Naive thymus-derived CD8-positive, alpha-beta T cell (primary cell): ENCODE measurements at regions not wholly inside any gene's neighbourhood (a gene's known extent, or its start where the extent isn't known, plus 50 kb on each side); places are given as distances from the start of the nearest gene placed in this dataset.
"Not testable (repeated sequence)": the region's sequence is repeated elsewhere in the genome, so short reads cannot be mapped to it uniquely, and the experiment has no call there.

Experiments used
- ATAC-seq, 2 donors: fragments of 150-1000 bp; cut with Tn5 transposase in 1 of 2; sonication (Bioruptor Pico), chemical (Tn5 transposase) in 1 of 2; 1 replicate in 1 of 2; 2 replicates in 1 of 2; pipeline ENCODE4 v1.10.0; 2021; ENCODE audit warnings: mild to moderate bottlenecking in 2 of 2, moderate library complexity in 2 of 2
- POLR2A ChIA-PET: fragments of 350-600 bp; sonication (Branson Sonifier 250); formaldehyde crosslinking; loops from one replicate; lab custom pipeline; 2021; ENCODE audit warnings: antibody characterized with exemption; lab: Charles Lee
- DNase-seq, 10 donors: peaks; one replicate each; pipeline versions ENCODE4 v3.0.0 to v3.0.0-alpha.2; 2020 to 2022
- H3K27ac Mint-ChIP-seq, 10 donors: one replicate each; pipeline ENCODE4 v1.8.0; 2020 to 2022; ENCODE audit warnings: mild to moderate bottlenecking in 10 of 10, mixed read lengths in 10 of 10, moderate library complexity in 4 of 10, inconsistent platforms in 1 of 10
- H3K27me3 Mint-ChIP-seq, 5 donors: one replicate each; pipeline ENCODE4 v1.8.0; 2021 to 2022; ENCODE audit warnings: mixed read lengths in 5 of 5
- H3K36me3 Mint-ChIP-seq, 3 donors: one replicate each; pipeline ENCODE4 v1.8.0; 2020 to 2022; ENCODE audit warnings: mixed read lengths in 3 of 3, mild to moderate bottlenecking in 2 of 3, inconsistent platforms in 1 of 3
- H3K4me1 Mint-ChIP-seq, 4 donors: one replicate each; pipeline ENCODE4 v1.8.0; 2021 to 2022; ENCODE audit warnings: mixed read lengths in 4 of 4
- H3K4me3 Mint-ChIP-seq, 10 donors: one replicate each; pipeline ENCODE4 v1.8.0; 2020 to 2022; ENCODE audit warnings: mild to moderate bottlenecking in 10 of 10, mixed read lengths in 10 of 10, moderate library complexity in 6 of 10, inconsistent platforms in 1 of 10
- H3K9me3 Mint-ChIP-seq, 9 donors: one replicate each; pipeline ENCODE4 v1.8.0; 2020 to 2022; ENCODE audit warnings: mixed read lengths in 9 of 9, mild to moderate bottlenecking in 3 of 9, inconsistent platforms in 1 of 9, moderate library complexity in 1 of 9

DNA sequence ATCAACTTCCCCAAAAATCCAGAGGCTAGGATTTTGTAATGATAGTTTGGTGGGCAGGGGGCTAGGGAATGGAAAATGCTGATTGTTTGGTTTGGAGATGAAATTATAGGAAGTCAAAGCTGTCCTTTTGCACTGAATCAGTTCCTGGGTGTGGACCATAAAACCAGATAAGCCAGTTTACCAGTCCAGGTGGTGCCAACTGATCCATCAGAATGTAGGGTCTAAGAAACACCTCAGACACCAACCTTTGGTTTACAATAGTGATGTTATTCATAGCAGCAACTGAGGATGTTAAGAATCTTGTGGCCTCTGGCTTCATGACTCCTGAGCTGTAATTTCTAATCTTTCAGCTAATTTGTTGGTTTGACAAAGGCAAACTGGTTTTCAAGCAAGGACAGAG is 496.6 kb upstream of the EPHA7 start:
- POLR2A ChIA-PET, result no interaction called here

DNA sequence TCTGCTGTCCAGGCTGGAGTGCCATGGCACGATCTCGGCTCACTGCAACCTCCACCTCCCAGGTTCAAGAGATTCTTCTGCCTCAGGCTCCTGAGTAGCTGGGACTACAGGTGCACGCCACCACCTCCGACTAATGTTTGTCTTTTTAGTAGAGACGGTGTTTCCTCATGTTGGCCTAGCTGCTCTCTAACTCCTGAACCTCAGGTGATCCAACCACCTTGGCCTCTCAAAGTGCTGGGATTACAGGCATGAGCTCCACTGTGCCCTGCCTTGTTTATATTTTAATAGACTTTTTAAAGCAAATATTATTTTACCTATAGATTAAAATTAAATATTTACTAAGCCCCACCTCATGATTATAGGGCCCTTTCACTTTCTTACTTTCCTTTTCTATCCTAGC is 483.2 kb upstream of the EPHA7 start:
- no peak overlapping the region for H3K4me3 Mint-ChIP-seq
- peaks cover 0 to 31% (median 2%) of the 10 kb centered on the region in 9 donors for H3K9me3 Mint-ChIP-seq
- no peak overlapping the region for H3K27ac Mint-ChIP-seq
- no peaks in the 10 kb centered on the region for H3K27me3 Mint-ChIP-seq
- DNase-seq (no peak), ATAC-seq (no peak)
- no peaks in the 10 kb centered on the region for H3K4me1 Mint-ChIP-seq
- POLR2A ChIA-PET, result no interaction called here
- H3K36me3 Mint-ChIP-seq, result no peaks in the 10 kb centered on the region

More for the DNA sequence above, 496.6 kb upstream of the EPHA7 start:
- no peak for DNase-seq
- Mint-ChIP-seq H3K36me3 (no peaks in the 10 kb centered on the region), H3K4me3 (no peak overlapping the region), H3K27ac (no peak overlapping the region), H3K9me3 (peaks cover 1 to 20% (median 3%) of the 10 kb centered on the region in 9 donors), H3K4me1 (no peaks in the 10 kb centered on the region), H3K27me3 (no peaks in the 10 kb centered on the region)
- ATAC-seq, result no peak

- POLR2A ChIA-PET, result no interaction called here
- DNase-seq, result no peak
- H3K27ac Mint-ChIP-seq, result no peak overlapping the region
- no peaks in the 10 kb centered on the region for H3K4me1 Mint-ChIP-seq
- H3K36me3 Mint-ChIP-seq, result no peaks in the 10 kb centered on the region
- H3K4me3 Mint-ChIP-seq, result no peak overlapping the region
- no peaks in the 10 kb centered on the region for H3K27me3 Mint-ChIP-seq
- ATAC-seq, result no peak
- peaks cover 0 to 28% (median 5%) of the 10 kb centered on the region in 9 donors for H3K9me3 Mint-ChIP-seq
Observed at GRCh38 chr6:93900142-93900541, 480.8 kb upstream of the EPHA7 start.

- Mint-ChIP-seq H3K36me3 (no peaks in the 10 kb centered on the region), H3K27me3 (no peaks in the 10 kb centered on the region), H3K4me1 (no peaks in the 10 kb centered on the region), H3K27ac (no peak overlapping the region), H3K9me3 (peaks cover 0 to 27% (median 6%) of the 10 kb centered on the region in 9 donors), H3K4me3 (no peak overlapping the region)
- no peak for DNase-seq
- ATAC-seq, result no peak
- POLR2A ChIA-PET, result no interaction called here
Observed at GRCh38 chr6:93896081-93896480, 476.7 kb upstream of the EPHA7 start.

DNA sequence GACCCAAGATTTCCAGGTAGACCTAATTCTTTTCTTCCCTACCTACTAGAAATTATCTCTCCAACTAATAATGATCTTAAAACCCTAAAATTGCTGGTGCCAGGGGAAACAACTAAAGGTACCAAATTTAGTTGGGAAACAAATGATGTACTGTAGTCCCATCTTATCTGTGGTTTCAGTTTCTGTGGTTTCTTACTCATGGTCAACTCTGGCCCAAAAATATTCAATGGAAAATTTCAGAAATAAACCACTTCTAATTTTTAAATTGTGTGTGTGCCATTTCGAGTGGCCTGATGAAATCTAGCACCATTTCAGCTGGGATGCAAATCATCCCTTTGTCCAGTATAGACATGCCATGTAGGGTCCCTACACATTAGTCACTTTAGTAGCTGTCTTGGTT is 475.2 kb upstream of the EPHA7 start:
- ATAC-seq, result no peak
- no peak overlapping the region for H3K4me3 Mint-ChIP-seq
- no peaks in the 10 kb centered on the region for H3K36me3 Mint-ChIP-seq
- DNase-seq, result no peak
- no peak overlapping the region for H3K27ac Mint-ChIP-seq
- H3K4me1 Mint-ChIP-seq, result no peaks in the 10 kb centered on the region
- H3K27me3 Mint-ChIP-seq, result no peaks in the 10 kb centered on the region
- H3K9me3 Mint-ChIP-seq, result peaks cover 0 to 18% (median 6%) of the 10 kb centered on the region in 9 donors
- POLR2A ChIA-PET, result no interaction called here

DNA sequence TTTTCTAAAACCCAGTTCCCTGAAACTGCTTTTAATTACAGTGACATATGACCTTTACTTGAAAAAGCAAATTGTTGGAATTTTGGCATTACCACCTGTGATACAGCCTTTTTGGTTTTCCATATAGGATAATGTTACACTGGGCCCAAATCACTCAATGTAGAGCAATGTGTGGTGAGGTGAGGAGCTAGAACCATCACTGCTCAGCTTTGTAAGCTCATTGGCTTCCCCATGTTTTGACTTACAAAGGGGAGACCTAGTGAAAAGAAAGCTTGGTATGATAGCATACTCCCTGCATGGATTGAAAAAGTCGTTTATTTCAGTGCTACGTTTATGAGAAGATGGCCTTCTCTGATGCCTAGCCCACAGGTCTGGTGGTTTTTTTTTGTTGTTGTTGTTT is 470.4 kb upstream of the EPHA7 start:
- no peak for DNase-seq
- no peak overlapping the region for H3K27ac Mint-ChIP-seq
- H3K4me1 Mint-ChIP-seq, result no peaks in the 10 kb centered on the region
- H3K9me3 Mint-ChIP-seq, result peaks cover 0 to 11% (median 0%) of the 10 kb centered on the region in 9 donors
- POLR2A ChIA-PET, result no interaction called here
- no peak for ATAC-seq
- no peaks in the 10 kb centered on the region for H3K27me3 Mint-ChIP-seq
- H3K4me3 Mint-ChIP-seq, result no peak overlapping the region
- no peaks in the 10 kb centered on the region for H3K36me3 Mint-ChIP-seq

- Mint-ChIP-seq H3K4me3 (no peak overlapping the region), H3K9me3 (peaks cover 0 to 8% (median 0%) of the 10 kb centered on the region in 9 donors), H3K36me3 (no peaks in the 10 kb centered on the region), H3K27ac (no peak overlapping the region), H3K27me3 (no peaks in the 10 kb centered on the region), H3K4me1 (no peaks in the 10 kb centered on the region)
- POLR2A ChIA-PET, result no interaction called here
- DNase-seq, result no peak
- no peak for ATAC-seq
Observed at GRCh38 chr6:93886416-93886815, 467.1 kb upstream of the EPHA7 start.

- Mint-ChIP-seq H3K9me3 (peaks cover 4 to 41% (median 7%) of the 10 kb centered on the region in 9 donors), H3K4me1 (no peaks in the 10 kb centered on the region), H3K4me3 (no peak overlapping the region), H3K27ac (no peak overlapping the region), H3K36me3 (no peaks in the 10 kb centered on the region), H3K27me3 (no peaks in the 10 kb centered on the region)
- POLR2A ChIA-PET, result no interaction called here
- no peak for DNase-seq
- no peak for ATAC-seq
Observed at GRCh38 chr6:93859971-93860370, 440.6 kb upstream of the EPHA7 start.

DNA sequence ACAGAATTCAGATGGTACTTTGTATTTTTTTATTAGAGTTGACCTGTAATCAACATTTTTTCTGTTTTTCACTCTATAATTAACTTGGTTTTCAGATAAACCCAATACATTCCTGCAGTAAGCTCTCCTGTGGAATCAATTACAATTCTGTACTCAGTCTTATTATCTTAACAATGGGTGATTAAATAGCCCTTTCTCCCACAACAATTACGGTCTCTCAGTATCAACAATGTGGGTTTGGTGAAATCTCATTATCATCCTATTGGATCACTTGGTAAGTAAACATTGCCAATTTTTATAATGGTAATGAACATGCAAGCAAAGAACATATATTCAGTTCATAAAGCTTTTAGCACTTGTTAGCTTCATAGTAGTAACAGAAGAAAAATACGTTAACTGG is 438.9 kb upstream of the EPHA7 start:
- DNase-seq (no peak), ATAC-seq (no peak)
- POLR2A ChIA-PET, result no interaction called here
- Mint-ChIP-seq H3K36me3 (no peaks in the 10 kb centered on the region), H3K9me3 (peaks cover 3 to 47% (median 9%) of the 10 kb centered on the region in 9 donors), H3K4me3 (no peak overlapping the region), H3K27ac (no peak overlapping the region), H3K27me3 (no peaks in the 10 kb centered on the region), H3K4me1 (no peaks in the 10 kb centered on the region)

DNA sequence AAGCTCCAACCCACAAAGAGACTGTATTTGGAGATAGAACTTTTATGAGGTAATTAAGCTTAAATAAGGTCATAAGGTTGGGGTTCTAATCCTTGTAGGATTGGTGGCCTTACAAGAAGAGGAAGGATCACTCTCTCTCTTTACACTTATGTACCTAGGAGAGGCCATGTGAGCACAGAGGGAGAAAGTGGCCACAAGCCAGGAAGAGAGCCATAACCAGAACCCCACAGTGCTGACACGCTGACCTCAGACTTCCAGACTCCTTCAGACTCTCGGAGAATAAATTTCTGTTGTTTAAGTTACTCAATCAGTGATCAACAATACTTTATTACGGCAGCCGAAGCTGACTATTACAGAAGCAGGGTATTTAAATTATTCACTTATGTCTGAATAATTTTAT is 430.5 kb upstream of the EPHA7 start:
- peaks cover 0 to 19% (median 6%) of the 10 kb centered on the region in 9 donors for H3K9me3 Mint-ChIP-seq
- ATAC-seq (no peak), DNase-seq (no peak)
- POLR2A ChIA-PET, result no interaction called here
- H3K27ac Mint-ChIP-seq, result no peak overlapping the region
- H3K36me3 Mint-ChIP-seq, result no peaks in the 10 kb centered on the region
- no peaks in the 10 kb centered on the region for H3K4me1 Mint-ChIP-seq
- H3K27me3 Mint-ChIP-seq, result no peaks in the 10 kb centered on the region
- H3K4me3 Mint-ChIP-seq, result no peak overlapping the region

- Mint-ChIP-seq H3K9me3 (peaks cover 0 to 11% (median 2%) of the 10 kb centered on the region in 9 donors), H3K36me3 (no peaks in the 10 kb centered on the region), H3K4me3 (no peak overlapping the region), H3K27ac (no peak overlapping the region), H3K4me1 (no peaks in the 10 kb centered on the region), H3K27me3 (no peaks in the 10 kb centered on the region)
- POLR2A ChIA-PET, result no interaction called here
- ATAC-seq (no peak), DNase-seq (no peak)
Observed at GRCh38 chr6:93848031-93848742, 428.8 kb upstream of the EPHA7 start.

GRCh38 chr6:93842178-93842577 is 422.8 kb upstream of the EPHA7 start:
- H3K4me1 Mint-ChIP-seq, result no peaks in the 10 kb centered on the region
- H3K9me3 Mint-ChIP-seq, result peaks cover 0 to 17% (median 0%) of the 10 kb centered on the region in 9 donors
- H3K36me3 Mint-ChIP-seq, result no peaks in the 10 kb centered on the region
- no peak for ATAC-seq
- DNase-seq, result no peak
- no peaks in the 10 kb centered on the region for H3K27me3 Mint-ChIP-seq
- POLR2A ChIA-PET, result no interaction called here
- no peak overlapping the region for H3K27ac Mint-ChIP-seq
- H3K4me3 Mint-ChIP-seq, result no peak overlapping the region

DNA sequence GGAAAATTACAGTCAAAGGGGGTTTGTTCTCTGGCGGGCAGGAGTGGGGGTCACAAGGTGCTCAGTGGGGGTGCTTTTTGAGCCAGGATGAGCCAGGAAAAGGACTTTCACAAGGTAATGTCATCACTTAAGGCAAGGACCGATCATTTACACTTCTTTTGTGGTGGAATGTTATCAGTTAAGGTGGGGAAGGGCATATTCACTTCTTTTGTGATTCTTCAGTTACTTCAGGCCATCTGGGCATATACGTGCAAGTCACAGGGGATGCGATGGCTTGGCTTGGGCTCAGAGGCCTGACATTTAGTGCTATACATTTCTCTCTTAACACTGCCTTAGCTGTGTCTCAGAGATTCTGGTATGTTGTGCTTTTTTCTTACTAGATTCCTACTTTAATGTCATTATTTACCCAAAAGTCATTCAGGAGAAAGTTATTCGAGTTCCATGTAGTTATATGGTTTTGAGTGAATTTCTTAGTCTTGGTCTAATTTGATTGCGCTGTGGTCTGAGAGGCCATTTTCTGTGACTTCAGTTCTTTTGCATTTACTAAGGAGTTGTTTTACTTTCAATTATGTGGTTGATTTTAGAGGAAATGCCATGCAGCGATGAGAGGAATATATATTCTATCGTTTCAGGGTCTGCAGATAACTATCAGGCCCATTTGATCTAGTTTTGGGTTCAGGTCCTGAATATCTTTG is 416.2 kb upstream of the EPHA7 start:
- H3K4me3 Mint-ChIP-seq, H3K27ac Mint-ChIP-seq, POLR2A ChIA-PET, H3K36me3 Mint-ChIP-seq, DNase-seq, H3K4me1 Mint-ChIP-seq, ATAC-seq, H3K27me3 Mint-ChIP-seq: not testable (repeated sequence)
- peaks cover 0 to 30% (median 3%) of the 10 kb centered on the region in 9 donors for H3K9me3 Mint-ChIP-seq
